ENCODE measurements at regions not wholly inside any gene's neighbourhood (a gene's known extent, or its start where the extent isn't known, plus 50 kb on each side); places are given as distances from the start of the nearest gene placed in this dataset.
A peak's percentile ranks its signal among the peaks of the same experiment; 100 is the strongest.

- H3K27me3 ChIP-seq (ENCODE audit: insufficient read depth, low read depth, low read length): no peaks in the 10 kb centered on the region
- H4K20me1 ChIP-seq (ENCODE audit: insufficient read depth): no peaks in the 10 kb centered on the region
- H3K36me3 ChIP-seq (ENCODE audit: insufficient read depth, low read length): no peaks in the 10 kb centered on the region
- no peaks in the 10 kb centered on the region for H3K9me3 ChIP-seq (ENCODE audit: low read length)
- H3K79me2 ChIP-seq (replicated peaks; ENCODE audit: insufficient read depth, low read length): no peaks in the 10 kb centered on the region
- H3K9ac ChIP-seq (ENCODE audit: low read length): no peak overlapping the region
- no peak overlapping the region for H3K4me2 ChIP-seq (ENCODE audit: low read length)
- no peaks in the 10 kb centered on the region for H3K9me2 ChIP-seq (ENCODE audit: insufficient read depth, low read length)
- TF ChIP-seq EP300 (conservative IDR thresholded peaks at IDR 0.05; ENCODE audit: poor library complexity, severe bottlenecking): peak; percentile 25
- no peak for TF ChIP-seq TAF1 (IDR thresholded peaks at IDR 0.05; ENCODE audit: low read depth)
- H3K4me3 ChIP-seq (ENCODE audit: low read length): no peak overlapping the region
- no peak overlapping the region for H2AFZ ChIP-seq (ENCODE audit: low read depth, low read length)
- H3F3A ChIP-seq (ENCODE audit: insufficient read depth, low read length, poor library complexity, severe bottlenecking): no peaks in the 10 kb centered on the region
- no peak overlapping the region for H3K27ac ChIP-seq (ENCODE audit: low read length)
These were observed 240.5 kb upstream of the KCNJ16 start for GRCh38 chr17:69834494-69834893.

GRCh38 chr17:69851736-69852135 is 223.3 kb upstream of the KCNJ16 start:
- no peaks in the 10 kb centered on the region for H4K20me1 ChIP-seq (ENCODE audit: insufficient read depth)
- no peak overlapping the region for H2AFZ ChIP-seq (ENCODE audit: low read depth, low read length)
- H3K4me3 ChIP-seq (ENCODE audit: low read length): no peak overlapping the region
- no peaks in the 10 kb centered on the region for H3K9me3 ChIP-seq (ENCODE audit: low read length)
- H3K79me2 ChIP-seq (replicated peaks; ENCODE audit: insufficient read depth, low read length): no peaks in the 10 kb centered on the region
- H3K9ac ChIP-seq (ENCODE audit: low read length): no peak overlapping the region
- no peaks in the 10 kb centered on the region for H3K9me2 ChIP-seq (ENCODE audit: insufficient read depth, low read length)
- no peak overlapping the region for H3K4me2 ChIP-seq (ENCODE audit: low read length)
- H3K36me3 ChIP-seq (ENCODE audit: insufficient read depth, low read length): no peaks in the 10 kb centered on the region
- H3F3A ChIP-seq (ENCODE audit: insufficient read depth, low read length, poor library complexity, severe bottlenecking): no peaks in the 10 kb centered on the region
- no peaks in the 10 kb centered on the region for H3K27me3 ChIP-seq (ENCODE audit: insufficient read depth, low read depth, low read length)
- TF ChIP-seq REST (IDR thresholded peaks at IDR 0.05; ENCODE audit: borderline replicate concordance) (no peak), MXI1 (conservative IDR thresholded peaks at IDR 0.05; ENCODE audit: poor library complexity, severe bottlenecking) (no peak), RAD21 (conservative IDR thresholded peaks at IDR 0.05) (no peak)
- no peak overlapping the region for H3K27ac ChIP-seq (ENCODE audit: low read length)

GRCh38 chr17:69853541-69854224 is 221.3 kb upstream of the KCNJ16 start:
- no peak overlapping the region for H3K9ac ChIP-seq (ENCODE audit: low read length)
- no peaks in the 10 kb centered on the region for H3K79me2 ChIP-seq (replicated peaks; ENCODE audit: insufficient read depth, low read length)
- H3K9me3 ChIP-seq (ENCODE audit: low read length): peaks cover 7% of the 10 kb centered on the region
- H3F3A ChIP-seq (ENCODE audit: insufficient read depth, low read length, poor library complexity, severe bottlenecking): no peaks in the 10 kb centered on the region
- no peak overlapping the region for H3K4me3 ChIP-seq (ENCODE audit: low read length)
- H3K27ac ChIP-seq (ENCODE audit: low read length): no peak overlapping the region
- H3K9me2 ChIP-seq (ENCODE audit: insufficient read depth, low read length): no peaks in the 10 kb centered on the region
- no peaks in the 10 kb centered on the region for H3K36me3 ChIP-seq (ENCODE audit: insufficient read depth, low read length)
- H3K27me3 ChIP-seq (ENCODE audit: insufficient read depth, low read depth, low read length): no peaks in the 10 kb centered on the region
- TF ChIP-seq POLR2AphosphoS5 (IDR thresholded peaks at IDR 0.05) (no peak), EZH2 (IDR thresholded peaks at IDR 0.05; ENCODE audit: borderline replicate concordance, insufficient read depth, low read length, poor library complexity, severe bottlenecking) (no peak), TAF1 (IDR thresholded peaks at IDR 0.05; ENCODE audit: low read depth) (no peak), REST (IDR thresholded peaks at IDR 0.05; ENCODE audit: borderline replicate concordance) (no peak), MXI1 (conservative IDR thresholded peaks at IDR 0.05; ENCODE audit: poor library complexity, severe bottlenecking) (no peak), CTCF (IDR thresholded peaks at IDR 0.05; ENCODE audit: poor library complexity, severe bottlenecking) (no peak), SMC3 (conservative IDR thresholded peaks at IDR 0.05; ENCODE audit: poor library complexity) (no peak)
- no peak overlapping the region for H2AFZ ChIP-seq (ENCODE audit: low read depth, low read length)
- H3K4me2 ChIP-seq (ENCODE audit: low read length): no peak overlapping the region
- H4K20me1 ChIP-seq (ENCODE audit: insufficient read depth): no peaks in the 10 kb centered on the region
